GM21717 (cell line): ENCODE measurements at regions not wholly inside any gene's neighbourhood (a gene's known extent, or its start where the extent isn't known, plus 50 kb on each side); places are given as distances from the start of the nearest gene placed in this dataset.
"Not testable (repeated sequence)": the region's sequence is repeated elsewhere in the genome, so short reads cannot be mapped to it uniquely, and the experiment has no call there.

Experiments
- ATAC-seq: cut with Tn5 transposase; IDR thresholded peaks from one replicate; pipeline ENCODE4 v1.9.1; 2021; ENCODE audit warnings: mild to moderate bottlenecking, moderate library complexity; ENCODE audit not compliant: unreplicated experiment

GRCh38 chr14:71551291-71551950, 380.8 kb upstream of the RGS6 start:
- ATAC-seq, result no peak

DNA sequence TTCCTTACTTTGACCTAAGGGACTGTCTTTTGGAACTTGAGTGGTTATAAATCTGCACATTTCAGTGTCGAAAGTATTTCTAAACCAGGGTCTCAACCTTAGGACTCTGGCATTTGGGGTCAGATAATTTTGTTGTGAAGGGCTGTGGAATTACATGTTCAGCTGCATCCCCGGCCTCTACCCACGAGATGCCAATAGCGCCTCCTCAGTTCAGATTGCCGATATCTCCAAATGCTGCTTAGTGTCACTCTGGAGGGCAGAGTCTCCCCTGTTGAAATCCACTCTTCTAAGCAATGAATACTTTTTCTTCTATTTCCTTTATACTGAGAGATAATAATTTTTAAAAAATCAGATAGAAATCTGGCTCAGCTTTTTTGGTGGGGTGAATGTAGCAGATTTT, 379.4 kb upstream of the RGS6 start:
- no peak for ATAC-seq

GRCh38 chr14:71553779-71554178, 378.4 kb upstream of the RGS6 start:
- ATAC-seq, result no peak

GRCh38 chr14:71554323-71554722, 377.9 kb upstream of the RGS6 start:
- no peak for ATAC-seq

- peak; percentile 17 for ATAC-seq
Measured at GRCh38 chr14:71554959-71555612, 377.1 kb upstream of the RGS6 start.

- ATAC-seq, result peak; percentile 80
Measured at GRCh38 chr14:71555654-71556559, 376.3 kb upstream of the RGS6 start.

GRCh38 chr14:71556730-71557129, 375.5 kb upstream of the RGS6 start:
- ATAC-seq, result no peak

- ATAC-seq, result no peak
Measured at GRCh38 chr14:71557351-71557750, 374.9 kb upstream of the RGS6 start.

- not testable (repeated sequence) for ATAC-seq
Measured at GRCh38 chr14:71558943-71559342, 373.3 kb upstream of the RGS6 start.

GRCh38 chr14:71560751-71561150, 371.5 kb upstream of the RGS6 start:
- ATAC-seq, result no peak

GRCh38 chr14:71563492-71564153, 368.6 kb upstream of the RGS6 start:
- ATAC-seq, result no peak

GRCh38 chr14:71566276-71566675, 366.0 kb upstream of the RGS6 start:
- ATAC-seq, result no peak

DNA sequence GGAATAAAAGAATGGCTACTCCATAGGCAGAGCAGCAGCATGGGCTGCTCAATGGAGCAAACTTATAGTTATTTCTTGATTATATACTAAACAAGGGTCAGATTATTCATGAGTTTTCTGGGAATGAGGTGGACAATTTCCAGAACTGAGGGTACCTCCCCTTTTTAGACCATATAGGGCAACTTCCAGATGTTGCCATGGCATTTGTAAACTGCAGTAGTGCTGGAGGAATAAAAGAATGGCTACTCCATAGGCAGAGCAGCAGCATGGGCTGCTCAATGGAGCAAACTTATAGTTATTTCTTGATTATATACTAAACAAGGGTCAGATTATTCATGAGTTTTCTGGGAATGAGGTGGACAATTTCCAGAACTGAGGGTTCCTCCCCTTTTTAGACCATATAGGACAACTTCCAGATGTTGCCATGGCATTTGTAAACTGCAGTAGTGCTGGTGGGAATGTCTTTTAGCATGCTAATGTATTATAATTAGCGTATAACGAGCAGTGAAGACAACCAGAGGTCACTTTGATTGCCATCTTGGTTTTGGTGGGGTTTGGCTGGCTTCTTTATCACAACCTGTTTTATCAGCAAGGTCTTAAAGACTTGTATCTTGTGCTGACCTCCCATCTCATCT, 364.6 kb upstream of the RGS6 start:
- not testable (repeated sequence) for ATAC-seq

DNA sequence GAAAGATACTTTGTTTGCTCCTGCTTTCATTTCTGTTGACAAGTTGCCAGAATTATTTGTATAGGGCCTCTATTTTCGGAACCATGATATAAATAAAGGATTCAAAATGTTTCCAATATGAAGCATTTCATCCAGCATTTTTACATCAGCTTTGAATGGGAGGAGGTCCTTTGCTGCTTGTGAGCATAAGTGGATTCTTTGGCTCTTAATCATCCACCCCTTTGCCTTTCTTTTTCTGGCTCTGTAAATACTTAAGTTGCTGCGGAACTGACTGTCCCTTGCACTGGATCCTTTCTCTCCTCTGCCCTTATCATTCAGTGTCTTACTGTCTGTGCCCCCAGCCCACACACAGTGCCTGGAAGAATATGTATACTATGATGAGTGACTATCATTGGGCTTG, 357.3 kb upstream of the RGS6 start:
- no peak for ATAC-seq

DNA sequence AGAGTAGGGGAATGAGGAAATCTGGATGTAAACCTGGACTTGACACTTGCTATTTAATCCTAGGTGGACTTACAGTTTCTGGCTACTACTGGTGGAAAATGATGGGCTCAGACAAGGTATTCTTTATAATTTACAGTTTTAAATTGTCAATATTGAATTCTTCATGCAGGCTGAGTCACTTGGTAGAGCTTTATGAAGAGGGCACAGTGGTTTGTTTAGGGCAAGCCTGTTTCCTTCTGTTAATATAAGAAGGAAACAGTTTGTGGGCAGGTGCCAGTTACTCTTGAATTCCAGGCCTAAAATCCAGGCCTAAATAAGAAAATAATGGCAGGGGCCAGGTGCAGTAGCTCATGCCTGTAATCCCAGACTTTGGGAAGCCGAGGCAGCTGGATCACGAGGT, 355.8 kb upstream of the RGS6 start:
- ATAC-seq, result no peak

- no peak for ATAC-seq
Measured at GRCh38 chr14:71579331-71579730, 352.9 kb upstream of the RGS6 start.

- no peak for ATAC-seq
Measured at GRCh38 chr14:71582705-71583104, 349.5 kb upstream of the RGS6 start.

DNA sequence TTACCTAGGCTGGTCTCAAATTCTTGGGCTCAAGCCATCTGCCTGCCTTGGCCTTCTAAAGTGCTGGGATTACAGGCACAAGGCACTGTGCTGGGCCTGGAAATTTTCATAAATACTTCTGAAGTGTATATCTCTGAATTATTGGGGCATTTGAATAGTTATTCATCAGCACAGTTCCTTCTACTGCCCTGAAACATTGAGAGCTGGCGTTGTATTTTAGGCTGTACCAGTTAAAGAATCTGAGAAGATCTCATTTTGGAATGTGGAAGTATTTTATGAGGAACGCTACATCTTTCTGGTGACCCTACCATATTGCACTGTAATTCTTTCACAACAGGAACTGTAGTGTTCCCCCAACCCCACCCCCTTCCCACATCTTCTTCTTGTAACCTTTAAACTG, 349.0 kb upstream of the RGS6 start:
- no peak for ATAC-seq

GRCh38 chr14:71583705-71584104, 348.5 kb upstream of the RGS6 start:
- ATAC-seq, result no peak

DNA sequence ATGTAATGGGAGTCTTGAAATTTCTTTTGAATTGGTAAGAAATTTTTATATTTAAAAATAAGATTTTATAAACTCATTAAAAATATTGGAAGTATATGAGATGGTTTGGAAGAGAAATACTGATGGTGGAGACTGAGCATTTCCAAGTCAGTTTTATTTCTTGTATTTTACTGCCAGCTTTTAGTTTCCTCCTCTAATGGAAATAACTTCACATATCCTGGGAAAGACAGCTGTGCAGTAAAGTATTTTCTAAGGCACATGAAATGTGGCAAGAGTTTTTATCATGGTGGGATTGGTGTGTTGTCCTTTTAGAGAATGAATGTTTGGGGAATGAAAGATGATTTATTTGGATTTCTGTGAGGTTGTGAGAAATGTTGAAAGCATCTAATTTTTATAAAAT, 346.9 kb upstream of the RGS6 start:
- ATAC-seq, result no peak
